GM23248 (cell line): ENCODE measurements at regions not wholly inside any gene's neighbourhood (a gene's known extent, or its start where the extent isn't known, plus 50 kb on each side); places are given as distances from the start of the nearest gene placed in this dataset.

ENCODE experiments used
- DNase-seq: peaks from one replicate; pipeline ENCODE4 v3.0.0-alpha.2; 2015
- H2AFZ ChIP-seq: fragments of 200-600 bp; sonication (generic); 2 replicates; pipeline ENCODE4 v1.6.1; 2016; ENCODE audit warnings: antibody characterized with exemption
- H3F3A ChIP-seq: fragments of 200-600 bp; sonication (generic); 2 replicates; pipeline ENCODE4 v1.6.1; 2016; ENCODE audit warnings: mild to moderate bottlenecking, antibody characterized with exemption, mixed run types; ENCODE audit not compliant: insufficient read depth
- H3K27ac ChIP-seq: fragments of 200-600 bp; sonication (generic); 2 replicates; pipeline ENCODE4 v1.5.1; 2016; ENCODE audit warnings: mild to moderate bottlenecking
- H3K27me3 ChIP-seq: fragments of 200-600 bp; sonication (generic); replicated peaks from 2 replicates; pipeline ENCODE4 v1.6.1; 2016; ENCODE audit warnings: mild to moderate bottlenecking; ENCODE audit not compliant: insufficient read depth
- H3K36me3 ChIP-seq: fragments of 200-600 bp; sonication (generic); 2 replicates; pipeline ENCODE4 v1.6.1; 2016; ENCODE audit warnings: low read depth, mild to moderate bottlenecking
- H3K4me1 ChIP-seq: fragments of 200-600 bp; sonication (generic); 2 replicates; pipeline ENCODE4 v1.6.1; 2016; ENCODE audit warnings: mild to moderate bottlenecking; ENCODE audit not compliant: insufficient read depth
- H3K4me2 ChIP-seq: fragments of 200-600 bp; sonication (generic); one replicate; pipeline ENCODE4 v1.6.1; 2016; ENCODE audit warnings: mild to moderate bottlenecking; ENCODE audit not compliant: unreplicated experiment
- H3K4me3 ChIP-seq: fragments of 200-600 bp; sonication (generic); 2 replicates; pipeline ENCODE4 v1.5.1; 2016; ENCODE audit warnings: mild to moderate bottlenecking
- H3K79me2 ChIP-seq: fragments of 200-600 bp; sonication (generic); 2 replicates; pipeline ENCODE4 v1.6.1; 2016; ENCODE audit warnings: mild to moderate bottlenecking; ENCODE audit not compliant: insufficient read depth
- H3K9ac ChIP-seq: fragments of 200-600 bp; sonication (generic); 2 replicates; pipeline ENCODE4 v1.6.1; 2016; ENCODE audit warnings: mild to moderate bottlenecking
- H3K9me2 ChIP-seq: fragments of 200-600 bp; sonication (generic); 2 replicates; pipeline ENCODE4 v1.6.1; 2016; ENCODE audit warnings: mixed run types, mild to moderate bottlenecking, moderate library complexity; ENCODE audit not compliant: insufficient read depth
- H3K9me3 ChIP-seq: fragments of 200-600 bp; sonication (generic); one replicate; pipeline ENCODE4 v1.6.1; 2017; ENCODE audit warnings: low read depth
- H4K20me1 ChIP-seq: fragments of 200-600 bp; sonication (generic); 2 replicates; pipeline ENCODE4 v1.6.0; 2016; ENCODE audit not compliant: insufficient read depth
- EZH2 ChIP-seq: fragments of 200-600 bp; sonication (generic); IDR thresholded peaks from 2 replicates; pipeline ENCODE4 v1.6.1; 2018; ENCODE audit warnings: antibody characterized with exemption, mild to moderate bottlenecking; ENCODE audit not compliant: insufficient read depth, poor library complexity, severe bottlenecking
- EZH2phosphoT487 ChIP-seq: fragments of 200-600 bp; sonication (generic); IDR thresholded peaks from 2 replicates; pipeline ENCODE4 v1.6.1; 2018; ENCODE audit warnings: antibody characterized with exemption, moderate library complexity, mild to moderate bottlenecking, low read depth; ENCODE audit not compliant: insufficient read depth
- WGBS, 2 experiments: methylation state at CpG; one replicate each; pipeline ENCODE4 v1.1.6; 2015 to 2017; ENCODE audit warnings: low lambda C conversion rate in 2 of 2, low coverage in 1 of 2; ENCODE audit errors: missing lambda C conversion rate in 2 of 2; 5-methylcytosine and 5-hydroxymethylcytosine counted together
- in situ Hi-C: fragments of 300-500 bp; cut with MboI; formaldehyde crosslinking; loops from 2 replicates; pipeline ENCODE4 v1.15.0; 2020

GRCh38 chr5:30687461-30687860 lies 506.0 kb upstream of the CDH6 start:
- in situ Hi-C loops = no loop called here
- Histone ChIP-seq H3F3A (no peaks in the 10 kb centered on the region), H4K20me1 (no peaks in the 10 kb centered on the region)

GRCh38 chr5:30686530-30686929 lies 507.0 kb upstream of the CDH6 start:
- whole genome bisulfite sequencing, 2 experiments = 5 to 13% methylated on average over 2 of the region's 2 CpGs
- Histone ChIP-seq H3K4me2 (no peak overlapping the region), H4K20me1 (no peaks in the 10 kb centered on the region), H3K36me3 (no peaks in the 10 kb centered on the region), H3K9ac (no peak overlapping the region), H3K9me3 (no peaks in the 10 kb centered on the region), H3F3A (no peaks in the 10 kb centered on the region), H3K27ac (no peak overlapping the region), H3K4me1 (no peaks in the 10 kb centered on the region), H2AFZ (no peak overlapping the region), H3K4me3 (no peak overlapping the region), H3K27me3 (no peaks in the 10 kb centered on the region), H3K79me2 (no peaks in the 10 kb centered on the region), H3K9me2 (no peaks in the 10 kb centered on the region)
- in situ Hi-C loops = no loop called here
- no peak for TF ChIP-seq EZH2
- no peak for TF ChIP-seq EZH2phosphoT487
- DNase-seq = no peak

More at GRCh38 chr5:30687461-30687860, 506.0 kb upstream of the CDH6 start:
- Histone ChIP-seq H3K4me2 (no peak overlapping the region), H3K27ac (no peak overlapping the region), H3K9ac (no peak overlapping the region), H3K9me3 (no peaks in the 10 kb centered on the region), H3K9me2 (no peaks in the 10 kb centered on the region), H2AFZ (no peak overlapping the region), H3K4me3 (no peak overlapping the region), H3K79me2 (no peaks in the 10 kb centered on the region), H3K36me3 (no peaks in the 10 kb centered on the region), H3K27me3 (no peaks in the 10 kb centered on the region), H3K4me1 (no peaks in the 10 kb centered on the region)
- WGBS, 2 experiments = 17 to 22% methylated on average over 5 of the region's 5 CpGs
- no peak for TF ChIP-seq EZH2phosphoT487
- no peak for TF ChIP-seq EZH2
- no peak for DNase-seq

GRCh38 chr5:30676223-30676840 lies 517.2 kb upstream of the CDH6 start:
- no peaks in the 10 kb centered on the region for H3K4me1 ChIP-seq
- no peak overlapping the region for H3K4me2 ChIP-seq
- no peaks in the 10 kb centered on the region for H3K9me3 ChIP-seq
- WGBS, 2 experiments = 6 to 24% methylated on average over 1 of the region's 1 CpG
- no peak overlapping the region for H3K9ac ChIP-seq
- no peaks in the 10 kb centered on the region for H3K9me2 ChIP-seq
- no peaks in the 10 kb centered on the region for H4K20me1 ChIP-seq
- no peaks in the 10 kb centered on the region for H3K36me3 ChIP-seq
- no peaks in the 10 kb centered on the region for H3K27me3 ChIP-seq
- in situ Hi-C loops = no loop called here
- no peak for TF ChIP-seq EZH2
- no peak for TF ChIP-seq EZH2phosphoT487
- no peak overlapping the region for H2AFZ ChIP-seq
- DNase-seq = no peak
- H3K79me2 ChIP-seq = no peaks in the 10 kb centered on the region
- no peak overlapping the region for H3K4me3 ChIP-seq
- no peaks in the 10 kb centered on the region for H3F3A ChIP-seq
- H3K27ac ChIP-seq = no peak overlapping the region

- 5 to 6% methylated on average over 1 of the region's 1 CpG for WGBS, 2 experiments
- TF ChIP-seq EZH2phosphoT487 (no peak), EZH2 (no peak)
Observed at GRCh38 chr5:30667293-30667692, 526.2 kb upstream of the CDH6 start.

More at GRCh38 chr5:30667293-30667692, 526.2 kb upstream of the CDH6 start:
- H3K4me3 ChIP-seq = no peak overlapping the region
- H3K79me2 ChIP-seq = no peaks in the 10 kb centered on the region
- H3K4me1 ChIP-seq = no peaks in the 10 kb centered on the region
- in situ Hi-C loops = no loop called here
- no peaks in the 10 kb centered on the region for H3K36me3 ChIP-seq
- no peaks in the 10 kb centered on the region for H4K20me1 ChIP-seq
- DNase-seq = no peak
- H3K9me2 ChIP-seq = no peaks in the 10 kb centered on the region
- no peak overlapping the region for H2AFZ ChIP-seq
- H3K4me2 ChIP-seq = no peak overlapping the region
- H3K27me3 ChIP-seq = no peaks in the 10 kb centered on the region
- H3K9me3 ChIP-seq = no peaks in the 10 kb centered on the region
- H3F3A ChIP-seq = no peaks in the 10 kb centered on the region
- H3K27ac ChIP-seq = no peak overlapping the region
- H3K9ac ChIP-seq = no peak overlapping the region
